Liver (tissue), 8 donors: ENCODE measurements at regions not wholly inside any gene's neighbourhood (a gene's known extent, or its start where the extent isn't known, plus 50 kb on each side); places are given as distances from the start of the nearest gene placed in this dataset.

ENCODE experiments used
- DNase-seq: peaks from one replicate; pipeline ENCODE4 v3.0.0-alpha.2; 2017; ENCODE audit warnings: low spot score
- H3K27ac ChIP-seq, 2 donors: one replicate each; pipeline ENCODE4 v1.7.0; 2013; ENCODE audit warnings: inconsistent platforms in 2 of 2, low read length in 2 of 2, control low read depth in 1 of 2, low read depth in 1 of 2, mild to moderate bottlenecking in 1 of 2
- H3K27me3 ChIP-seq, 4 donors: one replicate each; pipeline versions ENCODE4 v1.6.1 to v1.7.0; 2013; ENCODE audit warnings: low read length in 3 of 4, inconsistent platforms in 1 of 4, mild to moderate bottlenecking in 1 of 4, moderate library complexity in 1 of 4; ENCODE audit not compliant: control insufficient read depth in 4 of 4, insufficient read depth in 4 of 4
- H3K36me3 ChIP-seq, 4 donors: one replicate each; pipeline versions ENCODE4 v1.6.1 to v1.7.0; 2013; ENCODE audit warnings: low read length in 3 of 4, mild to moderate bottlenecking in 3 of 4, low read depth in 1 of 4, moderate library complexity in 1 of 4; ENCODE audit not compliant: control insufficient read depth in 4 of 4, insufficient read depth in 3 of 4
- H3K4me1 ChIP-seq, 4 donors: one replicate each; pipeline versions ENCODE4 v1.6.1 to v1.7.0; 2013; ENCODE audit warnings: low read length in 3 of 4, mild to moderate bottlenecking in 3 of 4, moderate library complexity in 1 of 4; ENCODE audit not compliant: control insufficient read depth in 4 of 4, insufficient read depth in 4 of 4
- H3K4me3 ChIP-seq, 3 donors: one replicate each; pipeline versions ENCODE4 v1.6.1 to v1.7.0; 2013; ENCODE audit warnings: low read length in 3 of 3, control low read depth in 1 of 3, low read depth in 1 of 3, mild to moderate bottlenecking in 1 of 3
- H3K9ac ChIP-seq, 2 donors: one replicate each; pipeline ENCODE4 v1.7.0; 2013; ENCODE audit warnings: low read length in 2 of 2, mild to moderate bottlenecking in 2 of 2, moderate library complexity in 2 of 2, control low read depth in 1 of 2, low read depth in 1 of 2
- H3K9me3 ChIP-seq, 4 donors: one replicate each; pipeline versions ENCODE4 v1.6.1 to v1.7.0; 2013; ENCODE audit warnings: low read length in 3 of 4; ENCODE audit not compliant: control insufficient read depth in 4 of 4
- CTCF ChIP-seq: fragments of 150-350 bp; IDR thresholded peaks from 2 replicates; pipeline ENCODE4 v1.5.1; 2017; ENCODE audit warnings: improper control_type of control experiment, low read depth, low read length; ENCODE audit not compliant: missing input control
- FOXA1 ChIP-seq: IDR thresholded peaks from 2 replicates; pipeline ENCODE4 v1.6.1; 2016; ENCODE audit warnings: antibody characterized with exemption
- GABPA ChIP-seq, 2 donors: IDR thresholded peaks in 1 of 2; conservative IDR thresholded peaks in 1 of 2; 2 replicates each; pipeline ENCODE4 v1.6.1; 2016; ENCODE audit warnings: antibody characterized with exemption in 2 of 2, mild to moderate bottlenecking in 1 of 2, moderate library complexity in 1 of 2
- HNF4A ChIP-seq, 2 donors: conservative IDR thresholded peaks; 2 replicates each; pipeline ENCODE4 v1.6.1; 2016; ENCODE audit warnings: antibody characterized with exemption in 2 of 2, mild to moderate bottlenecking in 2 of 2
- HNF4G ChIP-seq: IDR thresholded peaks from 2 replicates; pipeline ENCODE4 v1.6.1; 2016; ENCODE audit warnings: antibody characterized with exemption
- RAD21 ChIP-seq, 2 donors: IDR thresholded peaks; 2 replicates each; pipeline ENCODE4 v1.6.1; 2016; ENCODE audit warnings: antibody characterized with exemption in 2 of 2, mild to moderate bottlenecking in 2 of 2
- REST ChIP-seq: IDR thresholded peaks from 2 replicates; pipeline ENCODE4 v1.6.1; 2016; ENCODE audit warnings: antibody characterized with exemption, mild to moderate bottlenecking
- RXRA ChIP-seq, 2 donors: IDR thresholded peaks; 2 replicates each; pipeline ENCODE4 v1.6.1; 2017 to 2018; ENCODE audit warnings: antibody characterized with exemption in 2 of 2, mild to moderate bottlenecking in 1 of 2
- SP1 ChIP-seq: IDR thresholded peaks from 2 replicates; pipeline ENCODE4 v1.6.1; 2018; ENCODE audit warnings: antibody characterized with exemption, mild to moderate bottlenecking
- TAF1 ChIP-seq: conservative IDR thresholded peaks from 2 replicates; pipeline ENCODE4 v1.6.1; 2016; ENCODE audit warnings: antibody characterized with exemption, mild to moderate bottlenecking
- YY1 ChIP-seq: IDR thresholded peaks from 2 replicates; pipeline ENCODE4 v1.6.1; 2016; ENCODE audit warnings: antibody characterized with exemption, mild to moderate bottlenecking
- ZBTB33 ChIP-seq: IDR thresholded peaks from 2 replicates; pipeline ENCODE4 v1.6.1; 2016; ENCODE audit warnings: antibody characterized with exemption
- WGBS: extraction: QIAGEN DNeasy Blood & Tissue Kit; methylation state at CpG from one replicate; pipeline ENCODE4 v1.1.7; 2013; 5-methylcytosine and 5-hydroxymethylcytosine counted together
- donor health status: healthy.
- donor health status: healthy.
- donor health status: healthy.
- donor health status: healthy.
- donor health status: healthy.

GRCh38 chr6:971981-972640, 279.2 kb upstream of the EXOC2 start:
- no peaks in the 10 kb centered on the region for H3K27me3 ChIP-seq
- H3K27ac ChIP-seq, result no peak overlapping the region
- no peak overlapping the region for H3K4me3 ChIP-seq
- no peaks in the 10 kb centered on the region for H3K36me3 ChIP-seq
- no peak for DNase-seq
- no peaks in the 10 kb centered on the region for H3K4me1 ChIP-seq
- TF ChIP-seq SP1 (no peak), CTCF (no peak), ZBTB33 (no peak), HNF4G (no peak), REST (no peak), FOXA1 (no peak)
- peaks cover 0 to 12% (median 3%) of the 10 kb centered on the region in 4 donors for H3K9me3 ChIP-seq
- 86% methylated on average over 17 of the region's 17 CpGs for WGBS
- no peak overlapping the region for H3K9ac ChIP-seq

- Histone ChIP-seq H3K9ac (no peak overlapping the region), H3K4me1 (no peaks in the 10 kb centered on the region), H3K27me3 (no peaks in the 10 kb centered on the region), H3K27ac (no peak overlapping the region), H3K36me3 (no peaks in the 10 kb centered on the region), H3K4me3 (no peak overlapping the region), H3K9me3 (no peaks in the 10 kb centered on the region)
- no peak for TF ChIP-seq HNF4A (conservative IDR thresholded peaks at IDR 0.05)
- no peak for DNase-seq
- 92% methylated on average over 7 of the region's 7 CpGs for WGBS
Observed at GRCh38 chr6:968791-969190, 275.9 kb upstream of the EXOC2 start.

- no peaks in the 10 kb centered on the region for H3K9me3 ChIP-seq
- WGBS, result 93% methylated on average over 4 of the region's 4 CpGs
- DNase-seq, result no peak
- TF ChIP-seq HNF4A (conservative IDR thresholded peaks at IDR 0.05), result no peak
- TF ChIP-seq RXRA (IDR thresholded peaks at IDR 0.05), result no peak
- no peak for TF ChIP-seq REST
- TF ChIP-seq YY1, result no peak
- TF ChIP-seq ZBTB33, result no peak
- TF ChIP-seq FOXA1, result no peak
- no peak for TF ChIP-seq TAF1
- TF ChIP-seq GABPA (IDR thresholded peaks at IDR 0.05 in 1 of 2, conservative IDR thresholded peaks at IDR 0.05 in 1 of 2), result no peak
- TF ChIP-seq RAD21 (IDR thresholded peaks at IDR 0.05), result no peak
Observed at GRCh38 chr6:967701-968100, 274.8 kb upstream of the EXOC2 start.

More at GRCh38 chr6:967701-968100, 274.8 kb upstream of the EXOC2 start:
- no peaks in the 10 kb centered on the region for H3K36me3 ChIP-seq
- H3K4me3 ChIP-seq, result no peak overlapping the region
- H3K27ac ChIP-seq, result no peak overlapping the region
- H3K9ac ChIP-seq, result no peak overlapping the region
- no peaks in the 10 kb centered on the region for H3K4me1 ChIP-seq
- H3K27me3 ChIP-seq, result no peaks in the 10 kb centered on the region
